HG02943 (cell line): ENCODE measurements at regions not wholly inside any gene's neighbourhood (a gene's known extent, or its start where the extent isn't known, plus 50 kb on each side); places are given as distances from the start of the nearest gene placed in this dataset.
"Not testable (repeated sequence)": the region's sequence is repeated elsewhere in the genome, so short reads cannot be mapped to it uniquely, and the experiment has no call there.

Source experiments
- ATAC-seq: cut with Tn5 transposase; IDR thresholded peaks from one replicate; pipeline ENCODE4 v1.9.1; 2021; ENCODE audit warnings: mild to moderate bottlenecking, low read depth, moderate library complexity; ENCODE audit not compliant: unreplicated experiment

- ATAC-seq = no peak
Measured at GRCh38 chr20:22729616-22730236, 145.4 kb upstream of the FOXA2 start.

GRCh38 chr20:22732751-22733150, 148.4 kb upstream of the FOXA2 start:
- ATAC-seq = no peak

DNA sequence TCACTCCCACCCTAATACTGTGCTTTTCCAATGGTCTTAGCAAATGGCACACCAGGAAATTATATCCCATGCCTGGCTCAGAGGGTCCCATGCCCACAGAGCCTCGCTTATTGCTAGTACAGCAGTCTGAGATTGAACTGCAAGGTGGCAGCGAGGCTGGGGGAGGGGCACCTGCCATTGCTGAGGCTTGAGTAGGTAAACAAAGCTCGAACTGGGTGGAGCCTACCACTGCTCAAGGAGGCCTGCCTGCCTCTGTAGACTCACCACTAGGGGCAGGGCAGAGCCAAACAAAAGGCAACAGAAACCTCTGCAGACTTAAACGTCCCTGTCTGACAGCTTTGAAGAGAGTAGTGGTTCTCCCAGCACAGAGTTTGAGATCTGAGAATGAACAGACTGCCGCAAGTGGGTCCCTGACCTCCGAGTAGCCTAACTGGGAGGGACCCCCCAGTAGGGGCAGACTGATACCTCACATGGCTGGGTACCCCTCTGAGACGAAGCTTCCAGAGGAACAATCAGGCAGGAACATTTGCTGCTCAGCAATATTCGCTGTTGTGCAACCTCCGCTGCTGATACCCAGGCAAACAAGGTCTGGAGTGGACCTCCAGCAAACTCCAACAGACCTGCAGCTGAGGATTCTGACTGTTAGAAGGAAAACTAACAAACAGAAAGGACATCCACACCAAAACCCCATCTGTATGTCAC, 150.7 kb upstream of the FOXA2 start:
- ATAC-seq = not testable (repeated sequence)

DNA sequence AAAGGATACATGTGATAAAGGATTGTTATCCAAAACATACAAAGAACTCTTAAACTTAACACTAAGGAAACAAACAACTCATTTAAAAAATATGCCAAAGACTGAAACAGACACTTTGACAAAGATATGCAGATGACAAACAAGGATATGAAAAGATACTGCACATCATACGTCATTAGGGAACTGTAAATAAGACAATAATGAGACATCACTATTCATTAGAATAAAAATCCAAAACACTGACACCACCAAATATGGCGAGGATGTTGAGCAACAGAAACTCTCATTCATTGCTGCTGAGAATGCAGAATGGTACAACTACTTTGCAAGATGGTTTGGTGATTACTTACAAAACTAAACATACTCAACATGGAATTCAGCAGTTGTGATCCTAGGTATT, 156.5 kb upstream of the FOXA2 start:
- ATAC-seq = no peak

GRCh38 chr20:22744341-22745193, 160.2 kb upstream of the FOXA2 start:
- no peak for ATAC-seq

GRCh38 chr20:22745194-22745500, 160.8 kb upstream of the FOXA2 start:
- ATAC-seq = no peak

DNA sequence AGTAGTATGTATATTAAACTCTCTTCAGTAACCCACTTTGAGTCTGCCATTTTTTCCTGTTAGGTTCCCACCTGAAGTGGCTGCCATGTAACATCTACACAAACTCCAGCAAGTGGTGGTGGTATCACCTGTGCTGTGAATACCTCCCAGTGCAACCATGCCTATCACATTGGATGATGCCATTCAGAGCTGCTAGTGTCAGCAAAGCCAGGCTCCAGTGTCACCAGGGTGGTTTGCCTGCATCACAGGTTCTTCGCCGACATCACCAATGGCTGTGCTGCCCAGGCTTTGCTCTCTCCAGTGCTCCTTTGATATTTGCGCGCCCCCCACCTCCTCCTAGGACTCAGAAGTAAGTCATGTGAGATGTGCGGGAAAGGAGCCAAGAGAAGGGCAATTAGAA, 162.6 kb upstream of the FOXA2 start:
- no peak for ATAC-seq

DNA sequence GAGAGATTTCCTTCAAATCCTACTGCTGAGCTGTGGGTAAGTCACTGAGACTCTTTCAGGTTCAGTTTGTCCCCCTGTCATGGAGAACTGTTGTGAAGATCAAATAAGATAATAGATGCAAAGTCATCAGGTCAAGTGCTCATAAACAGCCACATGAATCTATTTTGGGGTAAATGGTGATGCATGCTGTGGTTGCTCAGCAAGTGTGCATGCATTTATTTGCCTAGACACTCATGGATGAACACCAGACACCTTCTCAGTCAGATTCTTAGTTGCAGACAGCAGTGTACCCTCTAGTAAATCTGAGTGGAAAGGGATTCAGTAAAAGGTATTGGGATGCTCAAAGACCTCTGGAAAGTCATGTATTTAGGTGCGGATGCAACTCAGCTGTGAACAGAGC, 168.0 kb upstream of the FOXA2 start:
- ATAC-seq = no peak

DNA sequence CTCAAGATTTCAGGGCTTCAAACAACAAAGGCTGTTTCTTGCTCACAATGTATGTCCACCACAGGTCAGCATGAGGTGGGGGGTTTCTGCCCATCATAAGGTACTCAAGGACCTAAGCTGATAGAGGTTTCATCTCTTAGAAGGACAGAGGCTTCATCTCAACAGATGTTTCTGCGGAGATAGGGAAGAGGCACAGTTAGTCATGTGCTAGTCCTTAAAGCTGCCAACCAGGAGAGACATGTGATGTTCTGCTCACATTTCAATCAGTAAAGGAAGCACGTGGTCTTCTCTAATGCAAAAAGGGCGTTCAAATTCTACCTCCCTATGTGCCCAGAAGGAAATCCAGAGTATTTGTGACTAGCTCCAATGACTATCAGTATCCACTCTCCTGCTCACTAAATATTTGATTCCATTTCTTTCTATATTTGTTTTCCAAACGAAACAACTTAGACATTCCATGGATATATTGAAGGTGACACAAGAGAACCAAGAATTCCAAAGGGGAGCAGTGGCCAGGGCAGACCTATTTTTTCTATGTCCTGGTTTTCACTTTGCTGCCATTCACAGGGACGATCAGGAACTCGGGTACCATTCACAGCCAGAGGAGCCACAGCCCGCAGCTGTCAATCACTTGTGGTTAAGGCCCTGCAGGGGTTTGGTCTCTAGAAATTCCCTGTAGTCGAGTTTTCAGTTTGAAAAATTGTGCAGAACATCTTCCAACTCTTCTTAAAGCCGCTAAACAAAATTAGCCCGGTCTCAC, 173.2 kb upstream of the FOXA2 start:
- no peak for ATAC-seq

DNA sequence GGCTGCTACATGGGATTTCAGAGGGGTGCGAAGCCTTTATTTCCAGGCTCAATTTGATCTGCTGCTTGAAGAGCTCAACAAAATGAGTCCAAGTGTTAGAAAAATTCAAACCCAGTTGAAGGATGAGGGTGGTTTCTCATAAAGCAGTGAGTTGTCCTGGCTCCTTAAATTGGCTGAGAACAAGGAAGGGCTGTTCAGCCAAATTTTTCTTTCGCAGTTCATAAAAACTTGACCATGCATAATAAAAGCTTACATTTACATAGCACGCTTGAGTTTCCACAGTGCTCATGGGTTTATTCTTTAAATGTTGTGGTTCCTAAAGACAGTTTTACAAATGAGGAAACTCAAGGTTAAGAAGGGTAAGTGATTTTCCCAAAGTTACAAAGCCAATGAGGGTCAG, 174.4 kb upstream of the FOXA2 start:
- no peak for ATAC-seq

DNA sequence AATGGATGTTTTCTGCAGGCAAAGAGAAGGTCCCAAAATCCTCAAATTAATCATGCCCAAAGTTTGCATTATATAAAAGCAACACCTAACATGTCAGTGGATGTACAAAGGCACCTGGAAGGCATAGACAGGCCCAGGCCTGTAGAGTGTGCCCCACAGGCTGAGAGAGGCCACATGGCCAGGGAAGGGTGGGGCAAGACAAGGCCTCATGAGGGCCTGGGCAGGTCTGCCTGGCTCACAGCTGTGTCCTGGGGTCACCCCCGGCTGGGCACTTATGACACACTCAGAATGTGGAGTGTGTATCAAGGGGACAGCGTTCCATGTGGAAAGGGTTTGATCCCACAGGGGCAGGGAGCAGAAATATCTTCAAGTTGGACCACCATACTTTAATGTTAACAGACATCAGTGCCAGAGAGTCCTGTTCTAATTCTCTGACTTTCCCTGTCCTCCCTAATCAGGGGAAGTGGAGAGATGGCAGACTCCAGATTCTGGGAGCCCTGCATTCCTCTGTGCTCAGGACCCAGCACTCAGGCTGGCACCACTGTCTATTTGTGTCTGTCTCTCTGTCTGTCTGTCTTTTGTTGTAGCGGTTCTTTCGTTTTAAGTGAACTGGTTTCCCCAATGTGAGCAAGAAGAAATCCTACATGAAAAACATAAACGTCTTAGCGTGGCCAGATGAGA, 178.3 kb upstream of the FOXA2 start:
- no peak for ATAC-seq

DNA sequence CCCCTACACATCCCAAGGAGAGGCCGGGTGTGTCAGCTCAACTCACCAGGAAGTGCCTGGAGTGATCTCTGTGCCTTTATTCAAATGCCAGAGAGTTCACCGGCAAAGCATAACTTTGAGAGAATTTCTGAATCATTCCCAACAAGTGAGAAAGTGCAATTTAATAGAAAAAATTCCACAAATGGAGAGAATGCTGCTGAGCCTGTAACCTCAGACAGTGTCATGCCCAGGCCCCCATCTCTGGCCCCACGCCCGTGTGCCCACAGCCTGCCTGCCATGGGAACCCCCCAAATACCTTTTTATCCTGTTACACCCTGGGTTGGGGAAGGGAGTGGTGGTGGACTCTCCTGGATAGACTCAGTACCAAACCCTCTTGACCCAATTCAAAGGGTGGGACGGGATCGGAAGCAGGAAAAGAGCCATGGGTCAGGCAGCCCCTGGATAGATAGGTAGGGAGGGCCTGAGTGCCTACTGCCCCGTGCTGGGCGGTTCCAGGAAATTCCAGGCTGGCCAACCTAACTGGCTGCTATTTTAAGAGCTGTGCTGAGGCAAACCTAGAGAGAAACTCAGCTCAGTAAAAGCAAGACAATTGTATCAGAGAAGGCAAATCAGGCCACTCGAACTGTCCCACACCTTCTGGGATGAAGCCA, 179.0 kb upstream of the FOXA2 start:
- ATAC-seq = no peak

GRCh38 chr20:22768266-22769178, 184.2 kb upstream of the FOXA2 start:
- ATAC-seq = no peak

- no peak for ATAC-seq
Measured at GRCh38 chr20:22770241-22770800, 185.9 kb upstream of the FOXA2 start.

DNA sequence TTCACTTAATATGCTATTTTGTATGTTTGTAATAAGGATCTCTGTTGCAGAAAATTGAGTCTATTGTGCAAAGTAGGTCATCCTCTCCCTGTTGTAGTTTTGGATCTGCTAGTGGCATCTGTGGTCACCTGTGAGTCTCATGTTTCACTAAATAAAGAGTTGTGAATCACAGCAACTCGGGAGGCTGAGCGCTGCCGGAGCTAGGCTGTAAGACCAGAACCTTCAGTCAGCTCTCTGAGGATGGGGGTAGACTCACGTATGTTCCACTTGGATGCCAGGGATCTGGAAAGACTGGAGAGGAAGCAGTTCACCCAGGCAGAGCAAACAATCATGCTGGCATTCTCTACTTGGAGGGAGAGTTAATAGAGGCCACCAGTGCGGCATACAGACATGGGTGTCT, 187.3 kb upstream of the FOXA2 start:
- ATAC-seq = no peak

DNA sequence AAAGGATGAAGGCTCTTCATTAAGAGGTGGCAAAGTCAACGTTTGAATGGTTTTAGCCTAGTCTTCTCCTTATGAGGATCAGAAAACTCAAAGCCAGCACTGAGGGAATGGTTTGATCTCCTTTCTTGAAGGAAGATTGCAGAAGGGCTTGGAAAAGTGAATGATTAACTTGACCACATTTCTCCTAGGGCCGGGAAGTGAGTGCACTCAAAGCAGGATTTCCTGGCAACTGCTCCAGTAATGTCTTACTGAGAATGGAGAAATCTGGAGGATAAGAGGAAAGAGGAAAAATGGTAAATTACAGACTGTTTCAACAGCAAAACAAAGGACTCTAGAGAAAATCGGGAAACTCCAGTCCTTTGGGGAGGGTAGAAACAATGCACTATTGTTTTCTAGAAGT, 189.0 kb upstream of the FOXA2 start:
- no peak for ATAC-seq

DNA sequence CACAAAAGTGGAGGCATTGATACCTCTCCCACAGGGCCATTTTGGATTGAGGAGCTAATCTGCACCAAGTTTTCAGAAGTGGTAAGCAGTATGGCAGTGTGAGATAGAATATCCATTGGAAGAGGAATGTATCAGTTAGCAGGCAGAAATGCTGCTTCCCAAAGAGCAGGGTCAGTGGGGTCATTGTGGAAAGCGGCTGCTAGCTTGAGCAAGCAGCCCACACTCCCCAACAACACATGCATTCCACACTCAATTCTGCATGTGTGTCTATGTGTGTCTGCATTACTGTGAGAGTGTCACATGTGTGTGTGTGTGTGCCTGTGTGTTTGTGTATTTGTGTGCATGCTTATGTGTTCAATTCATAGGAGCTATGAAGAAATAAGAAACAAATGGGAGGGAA, 190.9 kb upstream of the FOXA2 start:
- no peak for ATAC-seq

GRCh38 chr20:22775671-22776139, 191.3 kb upstream of the FOXA2 start:
- ATAC-seq = no peak

- no peak for ATAC-seq
Measured at GRCh38 chr20:22776369-22776768, 192.0 kb upstream of the FOXA2 start.
